K562 (cell line): ENCODE measurements at regions not wholly inside any gene's neighbourhood (a gene's known extent, or its start where the extent isn't known, plus 50 kb on each side); places are given as distances from the start of the nearest gene placed in this dataset.

Experiments used
- ATF7 ChIP-seq: fragments of 450-650 bp; IDR thresholded peaks from 2 replicates; pipeline ENCODE4 v1.7.1; 2014; ENCODE audit warnings: mild to moderate bottlenecking, moderate library complexity
- CAMTA2 ChIP-seq: fragments of 250-450 bp; sonication (Bioruptor Pico); conservative IDR thresholded peaks from 2 replicates; pipeline ENCODE4 v1.5.1; 2022
- MTA2 ChIP-seq: fragments of 450-650 bp; IDR thresholded peaks from 2 replicates; pipeline ENCODE4 v1.6.1; 2016; ENCODE audit warnings: low read depth
- NFRKB ChIP-seq: fragments of 450-650 bp; IDR thresholded peaks from 2 replicates; pipeline ENCODE4 v1.6.1; 2016; ENCODE audit warnings: low read depth
- PCBP2 ChIP-seq: fragments of 200-400 bp; formaldehyde crosslinking; IDR thresholded peaks from 2 replicates; pipeline ENCODE4 v1.6.1; 2018; ENCODE audit warnings: low read length, low read depth, mild to moderate bottlenecking, moderate library complexity; ENCODE audit not compliant: poor library complexity, severe bottlenecking
- SRSF7 ChIP-seq: fragments of 200-400 bp; formaldehyde crosslinking; optimal IDR thresholded peaks from 2 replicates; pipeline ENCODE3; 2017; ENCODE audit warnings: mild to moderate bottlenecking, low read depth, low read length
- ZBTB33 ChIP-seq: sonication (generic); formaldehyde crosslinking; IDR thresholded peaks from 2 replicates; pipeline ENCODE4 v1.8.1; 2023; ENCODE audit warnings: mild to moderate bottlenecking, missing genetic modification reagents
- ZFX ChIP-seq: sonication (generic); formaldehyde crosslinking; IDR thresholded peaks from 2 replicates; pipeline ENCODE4 v1.8.0; 2022; ENCODE audit warnings: mild to moderate bottlenecking, missing genetic modification reagents, moderate library complexity
- TF ChIP-seq, protein P1 (sequence below): sonication (generic); formaldehyde crosslinking; IDR thresholded peaks from 2 replicates; pipeline ENCODE4 v1.8.0; 2022; ENCODE audit warnings: mild to moderate bottlenecking, missing genetic modification reagents

DNA sequence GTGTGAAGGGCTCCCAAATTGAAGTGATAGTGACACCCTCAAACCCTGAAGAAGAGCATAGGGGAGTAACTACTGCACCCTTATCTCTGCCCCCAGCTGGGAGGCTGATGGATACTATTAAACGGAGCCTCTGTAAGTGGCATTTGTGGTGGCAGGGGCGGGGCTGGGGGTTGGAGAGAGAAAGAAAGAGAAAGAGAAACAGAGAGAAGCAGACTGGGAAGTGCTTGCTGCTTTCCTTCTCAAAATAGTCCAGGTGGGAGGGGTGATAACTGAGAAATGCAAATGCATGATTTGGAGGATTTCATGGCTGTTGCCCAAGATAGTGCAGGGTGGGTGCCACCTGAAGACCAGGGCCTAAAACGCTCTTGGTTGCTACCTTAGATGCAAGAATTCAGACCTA, 253.5 kb upstream of the GATB start:
- TF ChIP-seq CAMTA2 (CRISPR knock-in tag) (no peak), PCBP2 (no peak), SRSF7 (no peak), ZFX (no peak), ATF7 (no peak), MTA2 (no peak), ZBTB33 (no peak), NFRKB (no peak)
- TF ChIP-seq, protein P1, sequence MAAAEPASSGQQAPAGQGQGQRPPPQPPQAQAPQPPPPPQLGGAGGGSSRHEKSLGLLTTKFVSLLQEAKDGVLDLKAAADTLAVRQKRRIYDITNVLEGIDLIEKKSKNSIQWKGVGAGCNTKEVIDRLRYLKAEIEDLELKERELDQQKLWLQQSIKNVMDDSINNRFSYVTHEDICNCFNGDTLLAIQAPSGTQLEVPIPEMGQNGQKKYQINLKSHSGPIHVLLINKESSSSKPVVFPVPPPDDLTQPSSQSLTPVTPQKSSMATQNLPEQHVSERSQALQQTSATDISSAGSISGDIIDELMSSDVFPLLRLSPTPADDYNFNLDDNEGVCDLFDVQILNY (CRISPR knock-in tag): no peak
